ENCODE measurements at regions not wholly inside any gene's neighbourhood (a gene's known extent, or its start where the extent isn't known, plus 50 kb on each side); places are given as distances from the start of the nearest gene placed in this dataset.

DNA sequence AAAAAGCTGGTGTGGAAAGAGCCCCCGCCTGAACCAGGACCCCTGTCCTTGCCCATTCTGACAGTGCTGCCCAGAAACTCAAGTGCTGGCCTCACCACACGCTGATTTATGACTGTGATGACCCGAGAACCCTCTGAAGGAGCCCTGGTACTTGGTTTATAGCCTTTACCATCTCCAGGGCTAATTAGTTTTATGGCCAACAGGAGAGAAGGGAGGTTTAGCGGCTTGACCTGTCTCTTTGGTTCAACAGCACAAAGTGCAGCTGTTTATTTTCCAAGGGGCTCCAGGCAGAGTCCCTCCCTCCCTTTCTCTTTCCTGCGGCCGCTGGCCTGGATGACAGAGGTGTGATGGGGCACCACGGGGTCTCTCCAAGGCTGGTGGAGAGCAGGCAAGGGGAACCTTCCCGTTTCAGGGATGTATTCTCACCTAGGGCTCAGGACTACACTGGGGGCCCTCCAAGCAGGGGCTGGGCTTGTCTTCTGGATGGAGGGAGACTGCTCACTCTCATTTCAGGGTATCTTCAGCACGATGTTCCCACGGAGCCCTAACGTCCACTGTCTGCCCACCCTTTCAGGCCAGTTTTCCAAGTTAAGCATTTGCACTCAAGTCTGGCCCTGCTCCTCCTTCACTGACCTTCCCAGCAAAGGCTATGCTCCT, 174.2 kb upstream of the GLI2 start:
- no peak for TF ChIP-seq POLR2A (IDR thresholded peaks at IDR 0.05; ENCODE audit: low read depth, low read length)
- TF ChIP-seq POLR2AphosphoS5 (IDR thresholded peaks at IDR 0.05; ENCODE audit: low read depth, low read length): no peak
- no peak for TF ChIP-seq SPI1 (IDR thresholded peaks at IDR 0.05; ENCODE audit: low read depth, low read length)
- no peak for TF ChIP-seq PAX5 (IDR thresholded peaks at IDR 0.05; ENCODE audit: insufficient read depth, low read length, severe bottlenecking)

Data from GM12891 (cell line).